D721Med (cell line): ENCODE measurements at regions not wholly inside any gene's neighbourhood (a gene's known extent, or its start where the extent isn't known, plus 50 kb on each side); places are given as distances from the start of the nearest gene placed in this dataset.

Source experiments
- DNase-seq: peaks from one replicate; pipeline ENCODE4 v3.0.0; 2011; ENCODE audit warnings: low spot score; ENCODE audit not compliant: insufficient read length
- FAIRE-seq: peaks from 2 replicates; lab custom pipeline; 2011; peaks lifted over from hg19 to GRCh38; lab: Jason Lieb, UNC
- TF ChIP-seq, protein P1 (sequence below): IDR thresholded peaks from 2 replicates; pipeline ENCODE4 v1.5.1; 2012; ENCODE audit warnings: mild to moderate bottlenecking, control low read depth; ENCODE audit not compliant: insufficient read depth; ENCODE audit errors: missing control alignments

DNA sequence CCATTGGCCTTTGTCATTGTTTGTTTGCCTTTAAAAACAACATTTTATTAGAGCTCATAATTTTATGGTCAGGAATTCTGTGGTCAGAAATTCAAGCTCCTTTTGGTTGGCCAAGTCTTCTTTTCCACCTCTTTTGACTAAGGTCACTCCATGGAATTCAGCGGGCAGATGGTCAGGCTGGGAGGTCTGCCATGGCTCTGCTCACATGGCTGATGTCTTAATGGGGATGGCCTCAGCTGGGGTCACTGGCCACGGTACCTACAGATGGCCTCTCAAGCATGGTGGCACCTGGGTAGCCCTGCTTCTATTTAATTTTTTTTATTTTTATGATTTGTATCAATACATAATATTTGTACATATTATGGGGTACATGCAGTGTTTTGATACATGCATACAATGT, 360.8 kb upstream of the MCTP2 start:
- no peak for DNase-seq
- TF ChIP-seq, protein P1, sequence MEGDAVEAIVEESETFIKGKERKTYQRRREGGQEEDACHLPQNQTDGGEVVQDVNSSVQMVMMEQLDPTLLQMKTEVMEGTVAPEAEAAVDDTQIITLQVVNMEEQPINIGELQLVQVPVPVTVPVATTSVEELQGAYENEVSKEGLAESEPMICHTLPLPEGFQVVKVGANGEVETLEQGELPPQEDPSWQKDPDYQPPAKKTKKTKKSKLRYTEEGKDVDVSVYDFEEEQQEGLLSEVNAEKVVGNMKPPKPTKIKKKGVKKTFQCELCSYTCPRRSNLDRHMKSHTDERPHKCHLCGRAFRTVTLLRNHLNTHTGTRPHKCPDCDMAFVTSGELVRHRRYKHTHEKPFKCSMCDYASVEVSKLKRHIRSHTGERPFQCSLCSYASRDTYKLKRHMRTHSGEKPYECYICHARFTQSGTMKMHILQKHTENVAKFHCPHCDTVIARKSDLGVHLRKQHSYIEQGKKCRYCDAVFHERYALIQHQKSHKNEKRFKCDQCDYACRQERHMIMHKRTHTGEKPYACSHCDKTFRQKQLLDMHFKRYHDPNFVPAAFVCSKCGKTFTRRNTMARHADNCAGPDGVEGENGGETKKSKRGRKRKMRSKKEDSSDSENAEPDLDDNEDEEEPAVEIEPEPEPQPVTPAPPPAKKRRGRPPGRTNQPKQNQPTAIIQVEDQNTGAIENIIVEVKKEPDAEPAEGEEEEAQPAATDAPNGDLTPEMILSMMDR: no peak
- no peak for FAIRE-seq

DNA sequence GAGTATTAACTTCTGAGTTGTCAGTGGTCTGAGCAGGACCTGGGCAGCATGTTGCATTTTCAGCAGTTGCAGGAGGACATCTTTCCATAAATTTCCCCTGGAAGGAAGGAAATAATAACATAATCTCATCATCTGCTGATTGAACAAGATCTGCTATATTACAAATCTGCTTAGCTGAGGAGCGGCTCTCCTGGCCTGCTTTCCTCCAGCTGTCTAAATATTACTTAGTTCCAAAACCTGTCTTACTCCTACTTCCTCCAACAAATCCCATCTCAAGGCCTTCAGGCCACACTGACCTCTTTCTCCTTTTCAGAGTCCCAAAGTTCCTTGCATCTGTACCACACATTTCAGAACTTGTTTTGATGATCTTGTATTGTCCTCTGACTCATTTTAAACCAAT, 364.4 kb upstream of the MCTP2 start:
- DNase-seq (no peak), FAIRE-seq (no peak)
- TF ChIP-seq, protein P1: no peak

DNA sequence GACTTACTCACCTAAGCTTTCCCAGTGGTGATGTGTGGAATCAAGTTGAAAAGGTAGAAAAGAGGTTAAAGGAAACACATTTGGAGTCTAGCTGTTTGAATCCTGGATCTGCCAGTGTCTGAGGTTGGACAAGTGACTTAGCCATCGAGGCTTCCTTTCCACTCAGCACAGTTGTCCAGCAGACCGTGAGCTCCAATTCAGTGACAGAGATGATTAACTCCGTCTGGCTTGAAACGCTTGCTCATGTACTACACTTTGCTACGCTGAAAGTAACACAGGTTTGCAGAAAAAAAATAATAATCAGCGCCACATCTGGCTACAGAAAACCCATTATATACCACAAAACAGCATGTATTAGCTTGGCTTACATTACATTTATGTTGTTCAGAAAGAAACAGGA, 364.9 kb upstream of the MCTP2 start:
- DNase-seq (no peak), FAIRE-seq (no peak)
- TF ChIP-seq, protein P1: no peak

DNA sequence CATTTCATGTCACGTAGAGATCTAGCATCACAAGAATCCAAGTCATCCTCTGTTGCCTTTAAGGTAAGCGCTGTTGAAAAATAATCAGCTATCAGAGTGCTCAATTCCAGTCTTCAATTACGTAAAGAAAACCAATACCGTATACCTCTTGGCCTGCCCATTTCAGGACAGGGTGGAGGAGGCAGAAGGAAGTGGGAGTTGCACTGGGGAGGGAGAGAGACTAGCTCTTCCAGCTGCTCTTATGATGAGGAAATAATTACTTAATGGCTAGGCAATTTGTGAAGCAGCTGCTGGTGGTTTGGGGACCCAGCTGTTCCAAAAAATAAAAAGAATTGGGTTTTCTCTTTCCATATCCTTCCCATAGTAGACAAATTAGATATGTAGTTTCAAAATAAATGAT, 365.8 kb upstream of the MCTP2 start:
- TF ChIP-seq, protein P1: no peak
- FAIRE-seq (no peak), DNase-seq (no peak)

DNA sequence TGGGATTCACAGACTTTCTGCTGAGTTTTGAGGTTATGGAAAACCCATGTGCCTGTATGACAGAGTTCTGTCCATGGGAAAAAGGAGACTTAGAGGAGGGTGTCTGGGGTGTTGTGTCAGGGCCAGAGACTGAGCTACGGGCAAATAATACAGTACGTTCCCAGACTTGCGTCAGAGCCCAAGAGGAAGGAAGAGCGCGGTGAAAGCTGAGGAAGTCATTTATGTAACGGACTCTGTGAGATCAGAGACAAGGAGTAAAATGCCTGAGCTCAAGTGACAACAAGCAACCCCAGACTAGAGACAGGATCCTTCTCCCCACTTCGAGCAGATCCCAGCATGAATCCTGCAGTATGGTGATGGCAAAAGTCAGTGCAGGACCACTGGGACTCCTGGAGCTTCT, 368.6 kb upstream of the MCTP2 start:
- no peak for FAIRE-seq
- no peak for DNase-seq
- TF ChIP-seq, protein P1: no peak

DNA sequence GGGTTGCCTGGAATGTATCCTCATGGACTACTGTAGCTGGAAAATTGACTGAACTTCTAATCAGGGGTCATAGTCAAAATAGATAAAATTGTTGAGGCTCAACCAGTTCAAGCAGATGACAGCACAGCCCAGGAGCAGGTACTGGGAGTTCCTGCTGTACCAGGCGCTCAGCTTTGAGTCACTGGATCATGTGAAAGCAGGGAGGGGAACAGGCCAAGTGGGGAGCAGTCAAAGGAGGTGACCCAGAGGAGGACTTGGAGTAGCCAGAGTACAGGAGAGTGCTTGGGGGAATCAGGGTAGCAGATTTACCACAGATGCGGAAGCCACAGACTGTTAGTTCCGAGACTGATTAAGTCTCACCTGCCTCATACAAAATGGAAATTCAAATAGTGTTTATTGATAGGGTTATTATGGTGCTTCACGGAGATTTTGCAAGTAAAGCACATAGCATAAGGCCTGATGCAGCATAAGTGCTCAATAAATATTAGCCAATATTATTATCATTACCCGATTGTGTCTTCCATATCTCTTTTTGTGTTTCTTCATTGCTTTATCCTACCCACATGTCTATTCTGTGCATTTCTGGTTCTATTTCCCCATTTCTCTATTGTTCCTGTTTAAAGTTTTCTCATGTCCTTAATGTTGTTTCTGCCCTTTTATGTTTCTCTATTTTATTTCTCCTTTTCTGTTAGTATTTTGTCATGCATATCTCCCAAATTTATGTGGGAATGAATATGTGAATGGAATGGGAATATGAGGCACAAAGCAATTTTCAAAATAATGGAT, 369.2 kb upstream of the MCTP2 start:
- FAIRE-seq: no peak
- TF ChIP-seq, protein P1: no peak
- DNase-seq: no peak

DNA sequence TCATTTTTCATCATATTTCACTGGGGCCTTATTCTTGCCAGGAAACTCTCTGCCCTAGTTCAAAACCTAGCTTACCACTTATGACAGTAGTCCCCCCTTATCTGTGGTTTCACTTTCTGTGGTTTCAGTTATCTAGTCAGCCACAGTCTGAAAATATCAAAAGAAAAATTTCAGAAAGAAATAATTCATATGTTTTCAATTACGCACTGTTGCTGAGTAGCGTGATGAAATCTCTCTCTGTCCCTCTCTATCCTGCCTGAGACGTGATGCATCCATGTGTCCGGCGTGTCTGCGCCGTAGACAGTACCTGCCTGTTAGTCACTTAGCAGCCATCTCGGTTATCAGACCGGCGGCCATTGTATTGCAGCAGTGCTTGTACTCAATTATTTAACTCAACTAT, 369.9 kb upstream of the MCTP2 start:
- DNase-seq (no peak), FAIRE-seq (no peak)
- TF ChIP-seq, protein P1: no peak
